GM12892 (cell line): ENCODE measurements at regions not wholly inside any gene's neighbourhood (a gene's known extent, or its start where the extent isn't known, plus 50 kb on each side); places are given as distances from the start of the nearest gene placed in this dataset.

Experiments
- POLR2A ChIP-seq: IDR thresholded peaks from 2 replicates; pipeline ENCODE4 v1.6.1; 2011; ENCODE audit warnings: low read depth, low read length, control low read depth
- POLR2AphosphoS5 ChIP-seq: IDR thresholded peaks from 2 replicates; pipeline ENCODE4 v1.6.1; 2011; ENCODE audit warnings: low read depth, low read length, control low read depth
- TAF1 ChIP-seq: IDR thresholded peaks from 2 replicates; pipeline ENCODE4 v1.6.1; 2011; ENCODE audit warnings: low read depth, mild to moderate bottlenecking, control low read depth, low read length, borderline replicate concordance

DNA sequence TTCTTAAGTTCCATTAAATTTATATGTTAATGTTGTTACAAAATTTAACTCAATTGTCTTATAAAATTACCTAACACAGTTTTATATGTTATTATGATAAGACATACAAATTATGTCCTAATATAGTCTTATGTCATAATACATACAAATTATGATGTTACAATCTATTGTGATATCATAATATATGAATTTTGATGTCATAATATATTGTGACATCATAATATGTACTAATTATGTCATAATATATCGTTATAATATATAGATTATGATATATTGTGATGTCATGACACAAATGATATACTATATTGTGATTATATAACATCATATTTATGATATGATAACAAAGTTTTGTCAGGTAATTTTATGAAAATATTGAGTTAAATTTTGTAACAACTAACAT is 1789.6 kb downstream of the TP53TG3F start:
- TF ChIP-seq POLR2AphosphoS5, result no peak
- TF ChIP-seq POLR2A, result no peak
- TF ChIP-seq TAF1, result no peak
